ENCODE measurements at regions not wholly inside any gene's neighbourhood (a gene's known extent, or its start where the extent isn't known, plus 50 kb on each side); places are given as distances from the start of the nearest gene placed in this dataset.

- DNase-seq: no peak
Measured at GRCh38 chr16:73798471-73798870, 498.1 kb upstream of the PSMD7 start.

- no peak for DNase-seq
Measured at GRCh38 chr16:73797115-73797514, 499.5 kb upstream of the PSMD7 start.

DNA sequence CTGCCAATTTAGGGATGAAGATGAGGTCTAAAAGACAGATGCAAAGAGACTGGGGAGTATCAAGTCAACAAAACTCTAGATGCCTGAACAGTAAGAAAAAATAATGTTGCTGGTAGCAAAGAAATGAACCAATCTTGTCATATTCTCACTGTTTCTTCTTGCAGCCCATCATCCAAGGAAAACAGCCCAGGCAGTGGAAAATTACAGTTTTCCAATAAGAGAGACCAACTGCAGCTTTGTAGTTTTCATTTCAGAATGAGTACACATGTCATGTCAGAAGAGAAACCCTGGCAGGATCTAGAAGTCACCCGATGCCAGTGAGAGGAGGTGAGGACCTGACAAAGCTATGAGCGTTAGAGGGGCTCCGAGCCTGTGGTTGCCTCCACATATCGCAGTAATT lies 500.4 kb upstream of the PSMD7 start:
- DNase-seq: no peak

- DNase-seq: no peak
Measured at GRCh38 chr16:73794994-73795393, 501.6 kb upstream of the PSMD7 start.

- no peak for DNase-seq
Measured at GRCh38 chr16:73793871-73794437, 502.7 kb upstream of the PSMD7 start.

DNA sequence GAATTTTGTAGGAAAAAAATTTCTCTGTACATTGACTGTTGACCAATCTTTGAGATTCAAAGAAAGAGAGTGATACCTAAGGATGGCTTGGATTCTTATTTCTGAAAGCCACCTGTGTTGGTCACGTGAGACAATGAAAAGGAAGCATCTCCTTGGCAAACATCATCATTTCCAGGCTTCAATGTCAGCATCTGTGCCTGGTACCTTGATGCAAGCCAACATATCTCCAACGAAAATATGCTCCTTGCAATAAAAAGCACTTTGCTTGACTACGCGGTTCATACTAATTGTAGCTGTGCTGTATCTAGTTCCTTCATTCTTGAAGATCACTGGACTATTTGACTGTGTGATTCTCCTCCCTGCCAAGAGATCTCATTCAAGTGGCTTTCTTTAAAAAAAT lies 503.4 kb upstream of the PSMD7 start:
- no peak for DNase-seq

GRCh38 chr16:73792199-73793020 lies 504.2 kb upstream of the PSMD7 start:
- DNase-seq: no peak

DNA sequence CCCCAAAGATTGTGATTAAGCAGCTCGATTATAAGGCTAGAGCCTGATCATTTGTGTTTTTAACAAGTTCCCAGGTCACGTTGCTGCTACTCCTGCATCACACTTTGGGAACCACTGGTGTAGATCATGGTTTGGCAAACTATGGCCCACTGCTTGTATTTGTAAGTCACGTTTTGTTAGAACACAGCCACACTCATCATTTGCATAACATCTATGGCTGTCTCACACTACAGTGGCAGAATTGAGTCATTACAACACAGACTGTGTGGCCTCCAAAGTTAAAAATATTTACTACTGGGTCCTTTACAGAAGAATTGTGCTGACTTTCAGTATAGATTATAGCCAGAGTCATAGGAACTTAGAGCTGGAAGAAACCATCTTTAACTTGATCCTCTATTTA lies 515.3 kb upstream of the PSMD7 start:
- DNase-seq: no peak

GRCh38 chr16:73778887-73779286 lies 517.7 kb upstream of the PSMD7 start:
- no peak for DNase-seq

DNA sequence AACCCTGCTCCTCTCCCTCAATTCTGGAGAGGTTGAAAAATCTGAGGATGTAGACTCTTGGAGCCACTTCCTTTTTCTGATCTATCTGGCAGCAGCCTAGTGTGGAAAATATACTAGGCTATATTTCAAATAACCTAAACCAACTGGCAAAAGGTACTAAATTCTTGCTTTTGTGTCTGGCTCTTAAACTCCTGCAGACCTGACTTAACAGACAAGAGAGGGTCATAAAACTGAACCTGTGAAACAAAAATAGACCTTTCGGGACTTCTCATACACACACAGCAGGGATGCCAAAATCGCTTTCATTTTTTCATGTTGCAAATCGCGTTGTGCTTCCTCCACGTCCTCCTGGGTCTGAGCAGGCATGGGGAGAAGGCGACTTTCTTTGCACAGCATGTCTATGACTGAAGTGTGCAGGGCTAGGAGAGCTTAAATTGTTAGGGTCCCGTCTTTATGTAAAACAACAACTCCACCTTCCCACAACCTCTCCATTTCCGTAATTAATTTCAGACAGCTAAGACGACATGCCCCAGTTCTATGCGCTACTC lies 520.7 kb upstream of the PSMD7 start:
- no peak for DNase-seq

DNA sequence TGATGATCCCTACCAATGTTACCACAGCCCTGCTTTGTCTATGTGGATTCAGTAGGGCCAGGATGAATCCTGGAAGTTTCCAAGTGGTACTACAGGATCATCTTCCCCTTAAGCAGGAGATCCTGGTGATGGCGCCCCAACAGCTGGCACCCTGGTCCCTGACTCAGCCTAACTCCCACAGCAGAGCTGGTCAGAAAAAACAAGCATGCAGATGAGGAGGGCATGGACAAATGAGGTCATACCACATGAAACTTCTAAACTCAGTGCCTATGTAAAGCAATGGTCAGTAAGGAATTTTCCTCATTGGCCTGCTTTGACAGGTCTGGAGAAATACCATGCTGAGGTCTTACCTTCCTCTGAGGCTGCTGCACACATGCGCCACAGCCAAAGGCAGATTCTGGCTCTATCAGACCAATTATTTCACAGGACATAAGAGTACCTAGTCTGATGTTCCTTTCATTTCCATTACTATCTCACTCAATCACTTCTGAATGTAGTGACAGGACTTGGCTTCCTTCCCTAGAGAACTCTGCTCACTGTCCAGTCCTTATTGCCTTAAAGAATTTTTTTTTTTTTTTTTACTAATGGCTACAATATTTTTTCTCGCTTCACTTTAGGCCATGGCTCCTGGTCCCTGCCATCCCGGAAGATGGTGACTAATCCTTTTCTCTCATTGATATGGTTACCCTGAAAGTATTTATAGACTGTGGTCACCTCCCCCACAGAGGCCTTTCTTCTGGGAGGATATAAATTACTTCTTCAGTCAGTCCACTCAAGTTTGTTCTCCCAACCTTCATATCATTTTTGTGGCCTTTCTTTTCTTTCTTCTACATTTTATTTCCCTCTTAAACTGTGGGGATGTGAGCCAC lies 525.2 kb upstream of the PSMD7 start:
- no peak for DNase-seq

- DNase-seq: no peak
Measured at GRCh38 chr16:73768786-73769203, 527.8 kb upstream of the PSMD7 start.

GRCh38 chr16:73764321-73764720 lies 532.3 kb upstream of the PSMD7 start:
- no peak for DNase-seq

DNA sequence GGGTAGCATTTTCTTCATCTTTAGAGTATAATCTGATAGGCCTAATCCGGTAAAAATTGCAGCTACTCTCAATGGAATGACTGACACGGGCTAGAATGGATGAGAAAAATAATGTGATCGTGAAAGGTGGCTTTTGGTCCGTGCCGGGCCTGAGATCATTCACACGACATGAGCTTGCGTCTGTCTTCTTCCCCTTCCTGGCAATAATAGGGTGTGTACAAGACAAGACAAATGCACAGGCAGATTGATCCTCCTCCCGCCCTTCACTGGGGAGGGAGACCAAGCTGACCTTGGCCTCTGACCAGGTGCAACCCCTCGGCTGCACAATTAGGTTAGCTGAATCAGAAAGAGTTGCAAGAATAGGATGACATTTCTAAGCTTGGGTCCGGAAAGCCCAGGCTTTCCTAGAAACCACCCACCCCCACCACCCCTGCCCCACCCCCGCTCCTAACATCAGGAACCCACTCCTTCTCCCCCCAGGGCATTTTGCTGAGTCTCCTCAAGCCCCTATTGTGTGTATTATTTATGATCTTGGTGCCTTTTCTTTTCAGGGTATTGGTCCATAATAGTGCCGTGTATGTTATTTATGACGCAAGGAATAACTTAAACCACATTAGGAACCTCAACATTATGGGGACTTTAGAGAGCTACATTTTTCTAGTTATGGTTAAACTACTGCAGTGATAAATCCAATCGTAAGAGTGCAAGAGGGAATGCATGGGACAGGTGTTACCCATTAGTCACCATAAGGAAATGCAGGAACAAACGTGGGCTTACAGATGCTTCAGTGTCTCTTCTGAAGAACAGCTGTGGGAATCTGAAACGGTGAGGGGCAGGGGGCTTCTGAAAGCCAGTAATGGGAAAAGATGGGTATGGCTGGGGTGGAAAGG lies 540.1 kb upstream of the PSMD7 start:
- no peak for DNase-seq

GRCh38 chr16:73753931-73754330 lies 542.7 kb upstream of the PSMD7 start:
- DNase-seq: no peak

DNA sequence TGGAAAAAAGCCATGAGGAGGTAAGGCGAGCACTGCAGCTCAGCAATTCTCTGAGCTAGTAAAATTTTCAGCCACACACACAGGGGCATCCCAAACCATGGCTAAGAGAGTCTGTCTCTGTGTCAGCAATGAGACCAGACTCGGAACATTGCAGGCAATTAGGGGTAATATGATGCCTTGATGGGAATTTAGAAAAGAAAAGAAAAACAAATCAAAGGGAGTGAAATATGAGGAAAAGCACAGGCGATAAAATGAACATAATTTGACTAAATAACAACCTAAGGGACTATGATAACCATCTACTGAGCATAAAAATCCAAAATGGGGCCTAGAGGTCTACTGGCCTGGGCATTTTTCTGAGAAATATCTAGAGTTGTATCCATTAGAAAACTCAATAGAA lies 546.0 kb upstream of the PSMD7 start:
- no peak for DNase-seq

GRCh38 chr16:73747328-73747727 lies 549.3 kb upstream of the PSMD7 start:
- DNase-seq: no peak

DNA sequence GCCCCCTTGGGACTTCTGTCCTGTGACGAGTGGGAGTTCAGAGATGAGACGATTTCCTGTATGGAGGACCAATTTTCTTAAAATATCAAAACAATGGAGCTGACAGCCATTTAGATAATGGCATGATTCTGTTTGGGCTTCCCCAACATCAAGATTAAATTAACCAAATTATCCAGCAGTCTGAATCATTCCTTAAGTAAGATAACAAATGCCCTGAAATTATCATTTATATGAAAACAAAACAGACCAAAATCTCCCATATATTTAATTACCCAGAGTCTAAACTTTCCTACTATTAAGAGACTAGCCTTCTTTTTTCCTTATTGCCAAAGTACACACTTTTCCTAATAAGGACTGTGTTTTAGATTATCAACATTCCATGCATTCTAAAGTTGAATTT lies 550.1 kb upstream of the PSMD7 start:
- no peak for DNase-seq

- DNase-seq: no peak
Measured at GRCh38 chr16:73743665-73744496, 552.7 kb upstream of the PSMD7 start.

DNA sequence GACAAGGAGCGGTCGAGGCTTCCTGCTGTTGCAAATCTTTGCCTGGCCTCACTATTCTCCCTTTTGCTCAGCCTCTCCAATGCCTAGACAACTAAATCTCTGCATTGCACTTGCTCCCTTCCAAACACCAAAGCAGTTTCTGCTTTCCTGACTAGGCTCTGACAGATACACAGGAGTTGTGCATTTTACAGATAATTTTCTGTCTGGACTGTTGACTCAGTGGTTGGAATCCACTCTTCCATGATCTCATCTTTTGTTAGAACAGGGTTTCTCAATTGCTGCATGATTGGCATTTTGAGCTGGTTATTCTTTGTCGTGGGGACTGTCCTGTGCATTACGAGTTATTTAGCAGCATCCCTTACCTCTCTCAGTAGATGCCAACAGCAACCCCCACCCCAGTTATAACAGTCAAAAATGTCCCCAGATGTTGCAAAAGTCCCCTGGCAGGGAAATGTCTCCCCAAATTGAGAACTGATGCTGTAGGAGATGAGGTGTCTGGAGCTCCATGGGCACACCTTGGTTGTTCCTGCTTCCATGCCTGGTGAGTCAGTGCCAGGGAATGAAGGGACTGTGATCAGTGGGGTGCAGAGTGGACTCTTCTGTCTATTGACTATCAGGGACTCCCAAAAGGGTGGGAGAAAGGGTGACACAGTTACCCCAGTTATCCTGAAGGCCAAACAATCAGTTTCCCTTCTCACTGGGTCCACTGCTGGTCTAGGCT lies 557.4 kb upstream of the PSMD7 start:
- no peak for DNase-seq

DNA sequence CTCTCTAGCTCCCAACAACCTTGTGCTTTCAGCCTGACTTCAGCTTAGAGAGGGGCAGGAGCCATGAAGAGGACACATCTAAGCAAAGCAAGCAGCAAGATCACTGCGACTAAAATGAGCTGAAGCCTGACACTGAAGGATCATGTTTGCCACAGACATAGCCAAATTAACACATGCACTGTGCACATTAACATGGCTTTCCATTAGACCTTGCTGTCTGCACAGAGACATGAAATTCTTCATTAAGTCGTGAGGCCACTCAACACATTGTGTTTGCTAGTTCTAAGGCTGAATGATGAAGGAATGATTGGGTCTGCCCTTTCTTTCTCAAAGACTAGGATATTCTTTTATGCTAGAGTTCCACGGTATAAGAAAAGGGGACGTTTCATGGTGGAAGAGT lies 558.3 kb upstream of the PSMD7 start:
- no peak for DNase-seq

All from NCI-H1048 (cell line).